GM12865 (cell line): ENCODE measurements at regions not wholly inside any gene's neighbourhood (a gene's known extent, or its start where the extent isn't known, plus 50 kb on each side); places are given as distances from the start of the nearest gene placed in this dataset.

Experiments used
- DNase-seq: peaks from one replicate; pipeline ENCODE4 v3.0.0; 2010; ENCODE audit warnings: low read depth
- H3K4me3 ChIP-seq: 2 replicates; pipeline ENCODE4 v1.5.1; 2011; ENCODE audit warnings: mild to moderate bottlenecking, low read depth, low read length, control low read depth
- TF ChIP-seq, protein P1 (sequence below): IDR thresholded peaks from 2 replicates; pipeline ENCODE4 v1.5.1; 2011; ENCODE audit warnings: low read length, control low read depth, low read depth, inconsistent platforms; ENCODE audit not compliant: insufficient read depth; ENCODE audit errors: missing control alignments

DNA sequence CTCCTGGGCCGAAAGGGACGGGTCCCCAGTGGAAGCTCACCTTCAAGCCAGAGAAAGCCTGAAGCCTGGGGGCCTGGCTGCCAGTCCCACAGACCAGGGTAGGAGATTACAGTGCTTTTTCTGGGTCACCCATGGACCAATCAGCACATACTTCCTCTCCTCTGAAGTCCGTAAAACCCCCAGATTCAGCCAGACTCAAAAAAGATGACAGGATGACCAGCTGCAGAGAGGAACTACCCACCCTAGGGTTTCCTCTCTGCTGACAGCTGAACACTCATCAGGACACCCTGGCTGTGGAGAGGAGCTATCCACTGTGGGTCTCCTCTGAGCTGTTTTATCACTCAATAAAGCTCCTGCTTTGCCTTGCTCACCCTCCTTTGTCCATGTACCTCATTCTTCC, 78.0 kb downstream of the SAMD9 start:
- peak; percentile 55 for DNase-seq
- H3K4me3 ChIP-seq, result no peak overlapping the region
- TF ChIP-seq, protein P1, sequence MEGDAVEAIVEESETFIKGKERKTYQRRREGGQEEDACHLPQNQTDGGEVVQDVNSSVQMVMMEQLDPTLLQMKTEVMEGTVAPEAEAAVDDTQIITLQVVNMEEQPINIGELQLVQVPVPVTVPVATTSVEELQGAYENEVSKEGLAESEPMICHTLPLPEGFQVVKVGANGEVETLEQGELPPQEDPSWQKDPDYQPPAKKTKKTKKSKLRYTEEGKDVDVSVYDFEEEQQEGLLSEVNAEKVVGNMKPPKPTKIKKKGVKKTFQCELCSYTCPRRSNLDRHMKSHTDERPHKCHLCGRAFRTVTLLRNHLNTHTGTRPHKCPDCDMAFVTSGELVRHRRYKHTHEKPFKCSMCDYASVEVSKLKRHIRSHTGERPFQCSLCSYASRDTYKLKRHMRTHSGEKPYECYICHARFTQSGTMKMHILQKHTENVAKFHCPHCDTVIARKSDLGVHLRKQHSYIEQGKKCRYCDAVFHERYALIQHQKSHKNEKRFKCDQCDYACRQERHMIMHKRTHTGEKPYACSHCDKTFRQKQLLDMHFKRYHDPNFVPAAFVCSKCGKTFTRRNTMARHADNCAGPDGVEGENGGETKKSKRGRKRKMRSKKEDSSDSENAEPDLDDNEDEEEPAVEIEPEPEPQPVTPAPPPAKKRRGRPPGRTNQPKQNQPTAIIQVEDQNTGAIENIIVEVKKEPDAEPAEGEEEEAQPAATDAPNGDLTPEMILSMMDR, result no peak

DNA sequence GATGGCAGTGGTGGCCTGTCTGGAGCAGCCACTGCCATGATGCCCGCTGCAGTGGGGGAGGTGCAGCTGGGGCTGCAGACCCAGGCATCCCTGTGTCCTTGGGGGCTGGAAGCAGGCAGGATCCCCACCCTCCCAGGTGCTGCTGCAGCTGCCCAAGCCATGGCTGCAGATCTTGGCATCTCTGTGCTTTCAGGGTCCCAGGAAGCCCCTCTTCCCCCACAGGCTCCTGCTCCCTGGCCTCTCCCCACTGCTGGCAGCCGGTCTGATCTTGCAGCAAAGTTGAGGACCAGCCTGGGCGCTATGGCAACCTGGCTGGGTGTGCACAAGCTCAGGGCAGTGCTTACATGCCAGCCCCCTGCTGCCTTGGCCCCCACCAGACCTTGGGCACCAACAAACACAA, 78.5 kb downstream of the SAMD9 start:
- no peak for DNase-seq
- TF ChIP-seq, protein P1, result no peak
- H3K4me3 ChIP-seq, result no peak overlapping the region

DNA sequence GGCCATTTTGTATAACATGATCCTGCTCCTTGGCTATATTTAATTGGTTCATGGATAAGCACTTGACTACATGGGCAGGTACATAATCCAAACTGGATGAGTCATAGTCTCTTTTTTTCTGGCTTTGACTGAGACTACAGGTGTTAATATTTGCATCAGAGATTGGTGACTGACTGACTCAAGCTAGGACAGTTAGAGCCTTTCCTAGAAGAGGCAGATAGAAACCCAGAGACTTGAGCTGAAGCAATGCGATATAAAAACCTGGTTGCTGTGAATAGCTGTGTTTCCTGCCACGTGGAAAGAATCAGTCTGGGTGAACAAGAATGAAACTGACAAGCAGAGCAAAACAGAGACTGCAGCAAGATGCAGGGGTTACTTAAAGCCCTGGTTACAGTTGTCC, 81.0 kb downstream of the SAMD9 start:
- TF ChIP-seq, protein P1, result no peak
- H3K4me3 ChIP-seq, result no peak overlapping the region
- peak; percentile 88 for DNase-seq

DNA sequence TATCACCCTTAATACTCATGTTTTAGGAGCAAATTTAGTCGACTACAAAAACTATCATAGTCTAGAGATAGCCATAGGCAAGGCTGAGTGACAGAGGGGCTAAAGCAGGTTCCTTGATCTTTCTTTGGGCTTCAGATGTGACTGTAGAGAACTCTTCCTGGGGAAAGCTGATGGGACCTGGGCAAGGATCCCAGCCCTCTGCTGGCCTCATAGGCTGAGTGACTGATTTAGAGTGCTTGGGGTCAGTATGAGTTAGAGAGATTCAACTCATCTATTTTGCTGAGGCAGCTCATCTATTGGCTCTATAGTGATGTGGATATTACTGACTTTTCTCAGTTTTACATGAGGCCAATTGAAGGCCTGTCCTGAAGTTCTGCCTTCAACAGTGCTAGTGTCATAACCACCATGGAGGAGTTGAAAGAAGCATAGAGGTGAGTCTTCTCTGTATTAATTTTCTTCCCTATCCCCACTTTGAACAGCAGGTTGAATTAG, 81.6 kb downstream of the SAMD9 start:
- TF ChIP-seq, protein P1, result no peak
- DNase-seq, result no peak
- H3K4me3 ChIP-seq, result no peak overlapping the region

DNA sequence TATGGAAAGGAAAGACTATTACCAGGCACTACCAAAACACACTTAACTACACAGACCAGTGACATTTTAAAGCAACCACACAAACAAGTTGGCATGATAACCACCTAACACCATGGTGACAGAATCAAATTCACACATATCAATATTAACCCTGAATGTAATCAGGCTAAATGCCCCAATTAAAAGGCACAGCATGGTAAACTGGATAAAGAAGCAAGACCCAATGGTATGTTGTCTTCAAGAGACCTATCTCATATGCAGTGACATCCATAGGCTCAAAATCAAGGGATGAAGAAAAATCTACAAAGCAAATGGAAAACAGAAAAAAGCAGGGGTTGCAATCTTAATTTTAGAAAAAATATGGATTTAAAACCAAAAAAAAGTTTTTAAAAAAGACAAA, 86.0 kb downstream of the SAMD9 start:
- no peak for DNase-seq
- TF ChIP-seq, protein P1, result no peak

DNA sequence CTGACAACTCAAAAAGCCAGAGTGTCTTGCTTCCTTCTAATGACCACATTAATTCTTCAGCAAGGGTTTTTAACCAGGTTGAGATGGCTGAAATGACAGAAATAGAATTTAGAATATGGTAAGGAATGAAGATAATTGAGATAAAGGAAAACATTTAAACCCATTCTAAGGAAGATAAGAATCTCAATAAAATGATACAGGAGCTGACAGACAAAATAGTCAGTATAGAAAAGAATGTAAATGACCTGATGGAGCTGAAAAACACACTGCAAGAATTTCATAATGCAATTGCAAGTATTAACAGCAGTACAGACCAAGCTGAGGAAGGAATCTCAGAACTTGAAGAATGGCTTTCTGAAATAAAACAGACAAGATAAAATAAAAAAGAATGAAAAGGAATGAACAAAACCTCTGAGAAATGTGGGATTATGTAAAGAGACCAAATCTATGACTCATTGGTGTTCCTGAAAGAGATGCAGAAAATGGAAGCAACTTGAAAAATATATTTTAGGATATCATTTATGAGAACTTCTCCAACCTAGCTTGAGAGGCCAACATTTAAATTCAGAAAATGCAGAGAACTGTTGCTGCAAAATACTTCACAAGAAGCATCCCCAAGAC, 87.1 kb downstream of the SAMD9 start:
- TF ChIP-seq, protein P1, result no peak
- no peak for DNase-seq
- H3K4me3 ChIP-seq, result no peak overlapping the region

More for the DNA sequence above, 86.0 kb downstream of the SAMD9 start:
- no peak overlapping the region for H3K4me3 ChIP-seq

DNA sequence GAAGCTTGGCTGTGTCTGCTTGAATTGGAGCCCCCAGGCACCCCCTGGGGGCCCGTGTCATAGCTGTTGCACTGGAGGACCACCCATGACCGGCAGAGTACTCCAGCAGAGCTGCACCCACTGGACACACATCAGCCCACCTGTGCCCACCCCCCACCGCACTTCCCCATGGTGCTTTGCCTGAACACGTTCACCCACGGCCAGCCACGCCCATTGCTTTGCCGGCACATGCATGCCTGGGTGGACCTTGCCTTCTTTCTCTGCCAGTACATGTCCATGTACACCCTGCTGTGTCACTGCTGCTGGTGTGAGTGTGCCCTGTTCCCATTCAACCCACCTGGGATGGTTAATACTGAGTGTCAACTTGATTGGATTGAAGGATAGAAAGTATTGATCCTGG, 88.7 kb downstream of the SAMD9 start:
- no peak overlapping the region for H3K4me3 ChIP-seq
- DNase-seq, result no peak
- TF ChIP-seq, protein P1, result no peak
